Prostate gland (tissue), 2 donors: ENCODE measurements at regions not wholly inside any gene's neighbourhood (a gene's known extent, or its start where the extent isn't known, plus 50 kb on each side); places are given as distances from the start of the nearest gene placed in this dataset.

ENCODE experiments used
- CTCF ChIP-seq, 4 experiments: fragments of 200-600 bp in 2 of 4; fragments of 450-650 bp in 2 of 4; sonication (generic) in 2 of 4; IDR thresholded peaks; 1 replicate in 3 of 4; 2 replicates in 1 of 4; pipeline ENCODE4 v1.5.1; 2016 to 2019; ENCODE audit warnings: antibody characterized with exemption in 4 of 4, mild to moderate bottlenecking in 2 of 4, moderate library complexity in 2 of 4
- POLR2A ChIP-seq: fragments of 450-650 bp; IDR thresholded peaks from one replicate; pipeline ENCODE4 v1.6.1; 2016; ENCODE audit warnings: antibody characterized with exemption, mild to moderate bottlenecking
- POLR2AphosphoS5 ChIP-seq: sonication (generic); formaldehyde crosslinking; IDR thresholded peaks from one replicate; pipeline ENCODE4 v1.6.1; 2017; ENCODE audit warnings: antibody characterized with exemption

- no peak for TF ChIP-seq CTCF (IDR thresholded peaks at IDR 0.05)
- no peak for TF ChIP-seq POLR2AphosphoS5
- no peak for TF ChIP-seq POLR2A
Observed at GRCh38 chr13:73329355-73329754, 270.6 kb downstream of the KLF5 start.
